Fibroblast of pulmonary artery (primary cell): ENCODE measurements at regions not wholly inside any gene's neighbourhood (a gene's known extent, or its start where the extent isn't known, plus 50 kb on each side); places are given as distances from the start of the nearest gene placed in this dataset.

Experiments used
- DNase-seq: peaks from one replicate; pipeline ENCODE4 v3.0.0-alpha.2; 2010; ENCODE audit warnings: low read depth
- H3K4me3 ChIP-seq: replicated peaks from 2 replicates; pipeline ENCODE4 v1.5.1; 2011; ENCODE audit warnings: low read depth, mild to moderate bottlenecking, control low read depth, low read length, moderate library complexity
- CTCF ChIP-seq: IDR thresholded peaks from 2 replicates; pipeline ENCODE4 v1.5.1; 2011; ENCODE audit warnings: mild to moderate bottlenecking, control low read depth, low read length, inconsistent platforms; ENCODE audit errors: missing control alignments

GRCh38 chr9:95605101-95605500 lies 88.3 kb upstream of the PTCH1 start:
- no peak overlapping the region for H3K4me3 ChIP-seq
- TF ChIP-seq CTCF = no peak
- no peak for DNase-seq

DNA sequence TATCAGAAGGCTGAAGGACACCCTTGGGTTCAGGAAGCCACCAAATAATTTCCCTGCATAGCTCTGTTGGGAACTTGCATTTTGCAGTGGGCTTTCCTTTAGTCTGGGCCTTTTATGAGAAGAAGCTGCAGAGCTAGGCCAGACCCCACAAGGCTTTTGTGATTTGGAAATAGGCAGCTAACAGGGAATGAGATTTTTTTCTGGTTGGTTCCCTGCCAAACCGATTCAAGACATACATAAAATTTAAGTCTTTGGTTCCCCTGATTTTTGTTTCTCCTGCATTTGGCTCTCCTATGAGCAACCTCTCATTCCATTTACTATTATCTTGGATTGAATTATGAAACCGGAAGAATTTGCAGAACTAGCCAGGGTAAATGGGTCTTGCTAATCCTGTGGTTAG lies 81.5 kb upstream of the PTCH1 start:
- TF ChIP-seq CTCF = no peak
- no peak for DNase-seq
- H3K4me3 ChIP-seq = no peak overlapping the region

DNA sequence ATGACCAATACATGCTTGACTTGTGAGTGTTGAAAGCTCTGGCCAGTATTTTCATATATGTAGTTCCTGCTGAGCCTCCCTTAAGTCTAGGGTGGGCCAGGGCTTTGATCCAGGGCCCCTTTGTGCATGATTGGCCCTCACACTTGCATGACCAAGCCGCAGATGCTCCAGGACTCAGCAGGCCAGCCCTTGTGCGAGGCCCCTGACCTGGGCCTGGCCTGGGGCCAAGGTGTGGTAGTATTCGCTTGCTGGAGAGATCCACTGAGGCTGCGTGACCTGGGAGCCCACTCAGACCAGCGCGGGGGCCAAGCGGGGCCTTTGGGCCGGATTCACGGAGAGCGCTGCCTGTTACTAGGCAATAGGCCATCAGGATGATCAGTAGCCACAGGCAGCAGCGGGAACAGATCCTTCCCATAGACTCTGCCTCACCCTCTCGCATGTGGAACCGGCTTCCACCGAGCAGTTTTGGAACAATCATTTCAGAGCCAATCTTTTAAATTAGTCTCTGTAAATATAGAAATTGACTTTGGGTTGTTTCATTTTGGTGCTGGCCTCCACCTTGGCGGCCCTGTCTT lies 79.0 kb upstream of the PTCH1 start:
- no peak overlapping the region for H3K4me3 ChIP-seq
- TF ChIP-seq CTCF = no peak
- no peak for DNase-seq

DNA sequence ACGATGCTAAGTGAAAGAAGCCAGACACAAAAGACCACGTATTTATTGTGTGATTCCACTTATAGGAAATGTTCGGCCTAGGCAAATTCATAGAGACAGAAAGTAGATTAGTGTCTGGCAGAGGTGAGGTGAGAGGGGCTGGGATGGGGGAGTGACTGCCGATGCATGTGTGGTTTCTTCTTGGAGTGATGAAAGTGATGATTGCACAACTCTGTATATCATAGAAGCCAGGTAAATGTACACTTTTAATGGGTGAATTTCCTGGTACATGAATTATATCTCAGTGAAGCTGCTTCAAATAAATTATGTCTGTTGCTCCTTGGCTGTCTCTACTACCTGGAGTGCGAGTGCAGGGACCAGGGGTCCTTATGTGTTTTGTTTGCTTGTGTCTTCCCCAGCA lies 76.2 kb upstream of the PTCH1 start:
- TF ChIP-seq CTCF = no peak
- H3K4me3 ChIP-seq = no peak overlapping the region
- DNase-seq = no peak

- H3K4me3 ChIP-seq = no peak overlapping the region
- DNase-seq = no peak
- TF ChIP-seq CTCF = no peak
Observed at GRCh38 chr9:95588724-95589588, 72.2 kb upstream of the PTCH1 start.

- DNase-seq = no peak
- no peak for TF ChIP-seq CTCF
Observed at GRCh38 chr9:95587021-95587964, 70.5 kb upstream of the PTCH1 start.

More at GRCh38 chr9:95587021-95587964, 70.5 kb upstream of the PTCH1 start:
- H3K4me3 ChIP-seq = no peak overlapping the region
